ENCODE measurements at regions not wholly inside any gene's neighbourhood (a gene's known extent, or its start where the extent isn't known, plus 50 kb on each side); places are given as distances from the start of the nearest gene placed in this dataset.

DNA sequence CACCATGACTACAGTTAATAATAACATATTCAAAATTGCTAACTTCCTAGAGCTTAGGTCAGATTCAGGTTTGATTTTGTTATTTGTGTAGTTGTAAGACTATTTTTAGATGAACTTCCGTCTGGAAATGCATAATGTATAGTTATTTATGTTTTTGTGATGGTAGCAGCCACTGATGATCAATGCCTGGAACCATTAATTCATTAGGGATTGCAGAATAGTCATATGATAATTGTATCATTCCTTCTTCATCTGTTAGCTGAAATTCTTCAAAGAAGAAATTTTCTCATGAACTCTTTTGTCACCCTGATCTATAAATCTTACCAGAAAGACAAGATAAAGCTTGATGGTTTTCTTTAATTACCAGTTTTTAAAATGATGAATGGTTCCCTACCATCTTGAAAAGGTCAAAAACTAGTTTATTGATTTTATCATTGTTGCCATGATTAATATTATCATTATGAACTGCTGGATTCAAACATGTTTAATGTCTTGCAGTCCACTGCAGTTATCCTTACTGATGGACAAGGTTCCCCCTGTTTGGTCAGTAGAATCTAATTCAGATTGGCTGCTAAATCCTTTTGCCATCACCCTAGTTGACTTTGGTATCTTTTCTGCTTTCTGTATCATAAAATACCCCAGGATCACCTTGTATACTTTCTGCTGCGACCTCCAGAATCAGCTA, 433.3 kb downstream of the GPAM start:
- no peak for DNase-seq

- peak; percentile 24 for DNase-seq
Measured at GRCh38 chr10:111756217-111757061, 427.1 kb downstream of the GPAM start.

GRCh38 chr10:111758593-111758992, 425.0 kb downstream of the GPAM start:
- no peak for DNase-seq

- no peak for DNase-seq
Measured at GRCh38 chr10:111762114-111762513, 421.5 kb downstream of the GPAM start.

DNA sequence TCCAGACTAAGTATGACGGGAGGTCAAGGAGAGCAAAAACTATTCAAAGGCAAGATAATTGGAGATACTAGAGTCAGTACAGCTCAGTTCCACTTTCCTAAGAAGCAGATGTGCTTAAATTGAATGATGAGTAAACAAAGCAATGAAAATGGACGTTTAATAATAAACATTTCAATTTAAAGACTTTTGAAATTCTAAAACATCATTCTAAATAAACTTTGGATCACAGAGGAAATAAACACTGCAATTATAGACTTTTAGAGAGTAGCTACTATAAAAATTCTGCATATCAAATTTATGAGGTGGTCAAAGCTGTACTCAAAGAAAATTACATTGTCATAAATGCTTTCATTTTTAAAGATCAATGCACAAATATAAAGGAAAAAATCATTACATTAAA, 418.3 kb downstream of the GPAM start:
- no peak for DNase-seq

DNA sequence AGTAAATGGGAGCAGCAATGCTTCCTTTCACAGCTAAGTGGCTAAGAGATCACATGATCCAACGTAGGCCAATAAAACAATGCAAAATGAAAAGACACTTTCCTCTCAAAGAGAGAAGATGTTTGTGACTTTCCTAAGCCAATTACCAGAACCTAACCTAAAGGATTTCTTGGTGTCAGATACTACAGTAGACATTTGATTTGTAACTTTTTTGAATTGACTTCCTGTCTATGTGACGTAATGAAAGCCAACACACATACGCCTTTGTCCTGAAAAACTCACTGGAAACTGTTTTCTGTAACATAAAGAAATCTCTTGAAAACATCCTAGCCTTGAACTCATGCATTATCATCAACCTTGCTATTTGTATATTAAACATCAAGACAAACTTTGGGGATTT, 417.1 kb downstream of the GPAM start:
- no peak for DNase-seq

- no peak for DNase-seq
Measured at GRCh38 chr10:111767661-111768060, 415.9 kb downstream of the GPAM start.

GRCh38 chr10:111773950-111774349, 409.6 kb downstream of the GPAM start:
- no peak for DNase-seq

DNA sequence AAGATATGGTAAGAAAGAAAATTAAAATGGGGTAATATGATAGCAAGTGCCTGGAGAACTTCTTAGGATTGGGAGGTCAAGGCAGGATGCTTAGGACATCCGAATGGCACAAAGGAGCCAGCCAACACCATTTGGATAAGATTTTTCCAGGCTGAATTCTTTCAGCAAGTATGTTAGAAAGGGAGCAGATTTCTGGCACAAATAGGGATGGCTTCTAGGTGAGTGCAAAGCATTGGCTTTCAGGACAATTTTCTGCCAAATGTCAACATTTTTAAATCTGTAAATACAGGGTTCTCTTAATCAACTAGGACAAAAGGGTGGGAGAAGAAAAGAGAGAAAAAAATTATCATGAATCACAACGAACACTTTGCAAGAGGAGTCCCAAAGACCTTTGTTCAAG, 409.1 kb downstream of the GPAM start:
- DNase-seq = no peak

GRCh38 chr10:111784436-111784835, 399.1 kb downstream of the GPAM start:
- no peak for DNase-seq

GRCh38 chr10:111784946-111785465, 398.6 kb downstream of the GPAM start:
- DNase-seq = no peak

DNA sequence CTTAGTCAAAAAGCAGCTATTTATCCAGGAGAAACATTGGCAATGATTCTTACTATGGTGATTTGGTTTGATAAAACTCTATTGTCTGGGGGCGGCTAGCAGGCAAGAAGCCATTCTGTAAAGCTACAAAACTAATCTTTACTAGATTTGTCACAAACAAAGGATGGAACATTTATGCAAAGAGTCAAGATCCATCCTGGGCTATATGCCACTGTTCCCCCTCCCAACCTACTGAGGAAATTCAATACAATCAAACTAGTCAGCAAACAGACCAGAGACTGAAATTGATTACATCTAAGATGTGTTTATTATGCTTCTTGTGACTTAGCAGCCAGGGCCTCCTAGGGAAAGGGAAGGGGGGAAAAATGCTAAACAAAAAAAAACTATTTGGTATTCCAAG, 397.6 kb downstream of the GPAM start:
- no peak for DNase-seq

DNA sequence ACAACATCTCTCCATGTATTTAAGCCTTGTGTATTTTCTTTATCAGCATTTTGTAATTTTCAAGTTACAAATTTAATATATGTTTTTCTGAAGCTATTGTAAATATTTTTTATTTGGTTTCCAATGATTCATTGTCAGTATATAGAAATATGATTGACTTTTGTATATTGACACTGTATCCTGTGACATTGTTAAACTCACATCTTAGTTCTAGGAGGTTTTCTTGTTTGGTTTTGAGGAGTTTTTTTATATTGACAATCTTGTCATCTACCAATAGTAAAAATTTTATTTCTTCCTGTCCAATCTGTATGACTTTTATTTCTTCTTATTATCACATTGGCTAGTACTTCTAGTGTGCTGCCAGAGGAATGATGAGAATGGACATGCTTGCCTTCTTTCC, 393.7 kb downstream of the GPAM start:
- DNase-seq = no peak

GRCh38 chr10:111801841-111802240, 381.7 kb downstream of the GPAM start:
- DNase-seq = no peak

DNA sequence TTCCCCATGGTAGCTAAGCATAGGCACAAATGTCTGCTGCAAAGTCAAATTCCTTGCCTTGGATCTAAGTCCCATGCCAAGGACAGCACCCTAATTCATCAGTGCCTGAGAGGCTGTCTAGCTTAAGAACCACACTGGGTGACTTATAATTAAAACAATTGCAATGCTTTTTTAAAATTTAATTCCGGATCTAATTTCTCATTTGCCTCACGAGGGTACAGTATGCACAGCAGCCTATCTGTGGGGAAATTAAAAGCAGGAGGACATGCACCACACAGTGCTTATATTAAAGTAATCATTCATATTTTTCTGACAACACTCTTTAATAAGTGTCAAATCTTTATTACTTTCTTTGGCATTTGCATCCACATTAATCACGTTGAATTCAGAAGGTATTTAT, 378.8 kb downstream of the GPAM start:
- no peak for DNase-seq

DNA sequence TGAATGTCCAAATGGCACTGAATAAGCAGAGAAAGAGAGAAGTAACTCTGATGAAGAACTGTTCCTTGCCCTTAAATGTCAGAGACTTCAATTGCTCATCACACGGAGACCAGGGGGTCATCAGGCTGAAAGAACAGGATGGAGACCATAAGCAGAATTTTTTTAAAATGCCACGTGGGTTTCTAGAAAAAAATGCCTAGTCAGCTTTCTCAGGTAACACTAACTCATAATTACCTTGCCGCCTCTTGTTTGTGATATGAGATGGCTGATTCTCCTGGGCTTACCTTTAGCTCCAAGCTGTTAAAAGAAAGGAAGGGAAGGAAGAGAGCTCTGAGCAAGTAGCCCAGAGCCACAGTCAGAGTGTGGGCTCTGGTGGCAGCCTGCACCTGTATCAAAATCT, 372.0 kb downstream of the GPAM start:
- no peak for DNase-seq

DNA sequence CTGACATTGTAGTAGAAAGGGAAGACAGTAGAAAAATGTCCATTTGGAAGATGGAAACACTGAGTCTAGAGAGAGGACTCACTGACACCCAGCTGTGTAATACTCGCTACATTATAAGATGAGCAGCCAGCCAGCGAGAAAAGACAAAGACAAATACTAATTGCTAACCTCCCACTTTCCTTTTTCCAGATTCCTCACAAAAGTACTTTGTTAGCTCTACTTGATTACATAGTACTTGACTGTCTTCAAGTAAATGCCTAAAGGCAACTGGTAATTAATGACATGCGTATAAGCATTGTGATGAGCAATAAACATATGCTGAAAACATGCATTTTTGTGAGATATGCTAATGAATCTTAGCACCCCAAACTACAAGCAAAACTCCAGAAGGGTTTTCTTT, 363.1 kb downstream of the GPAM start:
- DNase-seq = no peak

DNA sequence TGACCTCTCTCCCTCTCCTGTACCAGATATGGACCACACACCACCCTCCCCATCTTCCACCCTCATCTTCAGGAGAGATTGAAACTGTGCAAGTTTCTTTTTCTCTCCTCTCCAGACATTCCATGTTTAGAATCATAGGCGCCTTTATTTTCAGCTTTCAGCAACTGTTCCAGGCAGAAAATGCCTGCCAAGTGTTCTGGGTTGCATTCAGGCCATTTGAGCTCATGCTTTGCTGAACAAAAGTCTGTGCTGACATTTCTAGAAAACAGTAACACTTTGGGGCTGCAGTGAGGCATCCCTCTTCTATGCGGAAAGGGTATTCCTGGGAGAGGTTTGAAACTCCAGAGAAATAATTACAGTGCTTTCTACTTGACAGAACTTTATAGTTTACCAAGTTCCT, 361.7 kb downstream of the GPAM start:
- DNase-seq = no peak

- no peak for DNase-seq
Measured at GRCh38 chr10:111822661-111823060, 360.9 kb downstream of the GPAM start.

DNA sequence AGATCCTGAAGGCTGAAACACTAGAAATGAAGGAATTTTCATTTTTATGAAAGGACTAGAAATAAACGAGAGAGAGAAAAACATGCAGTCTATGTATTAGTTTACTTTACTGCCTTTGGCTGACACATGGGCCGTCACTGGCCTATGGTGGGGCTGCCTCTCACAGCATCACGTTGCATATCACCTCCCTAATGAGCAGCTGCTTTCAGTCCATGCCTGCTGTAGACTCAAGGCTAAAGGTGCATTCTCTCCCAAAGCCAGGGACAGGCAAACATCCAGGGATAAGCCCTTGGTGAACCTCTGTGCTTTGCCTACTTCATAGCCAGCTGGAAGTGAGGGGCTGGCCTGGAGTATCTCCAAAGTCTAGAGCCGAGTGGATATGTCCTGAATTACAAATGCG, 359.4 kb downstream of the GPAM start:
- no peak for DNase-seq

GRCh38 chr10:111830359-111830758, 353.2 kb downstream of the GPAM start:
- no peak for DNase-seq

- no peak for DNase-seq
Measured at GRCh38 chr10:111831058-111831457, 352.5 kb downstream of the GPAM start.

DNA sequence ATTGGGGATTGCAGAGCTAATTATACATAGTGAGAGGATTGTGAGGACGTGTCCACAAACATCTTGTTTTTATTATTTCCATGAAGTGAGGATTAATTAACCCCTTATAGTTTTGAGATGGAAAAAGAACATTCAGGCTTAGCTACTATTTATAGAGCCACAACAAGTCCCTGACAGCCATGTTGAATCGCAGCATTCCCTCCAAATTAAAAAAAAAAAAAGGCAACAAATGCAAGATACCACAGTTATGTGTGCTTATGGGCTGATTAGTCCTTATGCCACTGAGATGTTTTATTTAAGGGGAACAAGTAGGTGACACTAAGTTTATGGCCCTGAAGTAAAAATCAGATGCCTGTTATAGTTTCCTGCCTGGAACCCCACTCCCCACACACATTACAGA, 350.3 kb downstream of the GPAM start:
- no peak for DNase-seq

GRCh38 chr10:111835574-111835973, 348.0 kb downstream of the GPAM start:
- no peak for DNase-seq
